ENCODE measurements at regions not wholly inside any gene's neighbourhood (a gene's known extent, or its start where the extent isn't known, plus 50 kb on each side); places are given as distances from the start of the nearest gene placed in this dataset.

- ChIA-PET CTCF (no interaction called here), POLR2A (ENCODE audit: low non-redundant PET) (no interaction called here)
- H3K27ac ChIP-seq: no peak overlapping the region
- no peak for TF ChIP-seq CTCF (conservative IDR thresholded peaks at IDR 0.05; ENCODE audit: low read depth)
- no peak for DNase-seq (ENCODE audit: low spot score)
Measured at GRCh38 chr9:100927763-100928162, 100.8 kb upstream of the PLPPR1 start.

- TF ChIP-seq CTCF (conservative IDR thresholded peaks at IDR 0.05; ENCODE audit: low read depth): no peak
- POLR2A ChIA-PET (ENCODE audit: low non-redundant PET): no interaction called here
- CTCF ChIA-PET: no interaction called here
- no peak overlapping the region for H3K27ac ChIP-seq
- no peak for DNase-seq (ENCODE audit: low spot score)
Measured at GRCh38 chr9:100933656-100934055, 94.9 kb upstream of the PLPPR1 start.

- TF ChIP-seq CTCF (conservative IDR thresholded peaks at IDR 0.05; ENCODE audit: low read depth): no peak
- DNase-seq (ENCODE audit: low spot score): no peak
- CTCF ChIA-PET: no interaction called here
- no peak overlapping the region for H3K27ac ChIP-seq
- POLR2A ChIA-PET (ENCODE audit: low non-redundant PET): no interaction called here
Measured at GRCh38 chr9:100937382-100937781, 91.1 kb upstream of the PLPPR1 start.

GRCh38 chr9:100938507-100938906 lies 90.0 kb upstream of the PLPPR1 start:
- no peak overlapping the region for H3K27ac ChIP-seq
- CTCF ChIA-PET: interaction anchor here (0.6 to 0.8 kb wide), 4 partner anchors 62 to 294 kb away, joined by 3 to 5 read pairs (median 3); no protein-coding TSS in a partner anchor
- POLR2A ChIA-PET (ENCODE audit: low non-redundant PET): no interaction called here
- TF ChIP-seq CTCF (conservative IDR thresholded peaks at IDR 0.05; ENCODE audit: low read depth): no peak
- DNase-seq (ENCODE audit: low spot score): no peak

- ChIA-PET POLR2A (ENCODE audit: low non-redundant PET) (no interaction called here), CTCF (no interaction called here)
- DNase-seq (ENCODE audit: low spot score): no peak
- TF ChIP-seq CTCF (conservative IDR thresholded peaks at IDR 0.05; ENCODE audit: low read depth): no peak
- no peak overlapping the region for H3K27ac ChIP-seq
Measured at GRCh38 chr9:100939636-100940035, 88.9 kb upstream of the PLPPR1 start.

- no peak overlapping the region for H3K27ac ChIP-seq
- TF ChIP-seq CTCF (conservative IDR thresholded peaks at IDR 0.05; ENCODE audit: low read depth): no peak
- no peak for DNase-seq (ENCODE audit: low spot score)
- ChIA-PET POLR2A (ENCODE audit: low non-redundant PET) (no interaction called here), CTCF (no interaction called here)
Measured at GRCh38 chr9:100959226-100959625, 69.3 kb upstream of the PLPPR1 start.

Measured in RWPE1 (cell line).